HFF-Myc (cell line): ENCODE measurements at regions not wholly inside any gene's neighbourhood (a gene's known extent, or its start where the extent isn't known, plus 50 kb on each side); places are given as distances from the start of the nearest gene placed in this dataset.

Experiments used
- DNase-seq: peaks from one replicate; pipeline ENCODE4 v3.0.0-alpha.2; 2011; ENCODE audit warnings: low read depth; ENCODE audit errors: extremely low read depth
- H3K4me3 ChIP-seq: replicated peaks from 2 replicates; pipeline ENCODE4 v1.5.1; 2011; ENCODE audit warnings: low read depth, mild to moderate bottlenecking, control low read depth, low read length
- CTCF ChIP-seq: IDR thresholded peaks from 2 replicates; pipeline ENCODE4 v1.5.1; 2012; ENCODE audit warnings: mild to moderate bottlenecking, low read depth, low read length, control low read depth; ENCODE audit errors: missing control alignments

GRCh38 chr13:78145276-78145675 is 226.6 kb upstream of the EDNRB start:
- no peak for DNase-seq
- no peak for TF ChIP-seq CTCF
- no peak overlapping the region for H3K4me3 ChIP-seq

- TF ChIP-seq CTCF: no peak
- DNase-seq: no peak
- no peak overlapping the region for H3K4me3 ChIP-seq
These were observed 221.1 kb upstream of the EDNRB start for GRCh38 chr13:78139765-78140164.

DNA sequence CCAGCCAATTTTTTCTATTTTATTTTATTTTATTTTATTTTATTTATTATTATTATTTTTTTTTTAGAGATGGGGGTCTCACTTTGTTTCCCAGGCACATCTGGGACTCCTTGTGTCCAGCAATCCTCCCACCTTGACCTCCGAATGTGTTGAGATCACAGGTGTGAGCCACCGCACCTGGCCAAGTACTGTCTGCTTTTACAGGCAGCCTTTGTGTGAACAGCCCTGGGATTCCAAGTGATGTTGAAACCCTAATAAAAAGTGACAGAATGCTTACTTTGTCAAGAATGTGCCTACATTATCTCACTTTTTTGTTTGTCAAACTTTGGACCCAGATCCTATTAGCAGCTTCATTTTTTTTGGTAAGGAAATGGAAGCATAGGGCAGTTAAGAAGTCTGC is 220.1 kb upstream of the EDNRB start:
- no peak for DNase-seq
- TF ChIP-seq CTCF: no peak
- H3K4me3 ChIP-seq: no peak overlapping the region

- no peak overlapping the region for H3K4me3 ChIP-seq
- DNase-seq: peak; percentile 64
- TF ChIP-seq CTCF: peak; percentile 68
These were observed 218.9 kb upstream of the EDNRB start for GRCh38 chr13:78137404-78138142.

- TF ChIP-seq CTCF: no peak
- no peak overlapping the region for H3K4me3 ChIP-seq
- DNase-seq: no peak
These were observed 218.3 kb upstream of the EDNRB start for GRCh38 chr13:78136966-78137365.

DNA sequence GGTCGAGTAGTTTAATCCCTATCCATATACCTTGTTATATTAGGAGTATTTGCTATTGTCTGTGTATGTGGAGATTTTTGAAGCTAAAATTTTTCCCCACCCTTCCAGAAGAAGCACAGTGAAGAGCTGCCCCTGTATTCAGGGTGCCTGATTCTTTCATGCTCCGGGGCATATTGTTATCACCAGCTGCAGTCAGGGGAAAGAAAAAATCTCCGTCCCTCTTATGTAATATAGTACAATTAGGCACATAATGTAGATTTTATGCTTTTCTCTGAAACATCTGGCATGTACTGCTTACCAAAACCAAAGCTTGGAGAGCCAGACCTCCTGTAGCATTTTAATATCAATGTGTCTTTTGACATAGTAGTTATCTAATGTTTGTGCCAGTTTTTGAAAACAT is 214.9 kb upstream of the EDNRB start:
- no peak overlapping the region for H3K4me3 ChIP-seq
- DNase-seq: no peak
- no peak for TF ChIP-seq CTCF

GRCh38 chr13:78131811-78132210 is 213.2 kb upstream of the EDNRB start:
- TF ChIP-seq CTCF: peak; percentile 9
- no peak for DNase-seq
- H3K4me3 ChIP-seq: no peak overlapping the region
